ENCODE measurements at regions not wholly inside any gene's neighbourhood (a gene's known extent, or its start where the extent isn't known, plus 50 kb on each side); places are given as distances from the start of the nearest gene placed in this dataset.

GRCh38 chr7:41586931-41587640, 115.8 kb downstream of the INHBA start:
- TF ChIP-seq CTCF (IDR thresholded peaks at IDR 0.05) (no peak), EZH2 (IDR thresholded peaks at IDR 0.05; ENCODE audit: borderline replicate concordance, insufficient read depth, low read depth, low read length, poor library complexity, severe bottlenecking) (no peak)
